Loucy (cell line): ENCODE measurements at regions not wholly inside any gene's neighbourhood (a gene's known extent, or its start where the extent isn't known, plus 50 kb on each side); places are given as distances from the start of the nearest gene placed in this dataset.

Source experiments
- H2AFZ ChIP-seq: fragments of 200-600 bp; sonication (generic); 2 replicates; pipeline ENCODE4 v1.6.0; 2016; ENCODE audit warnings: antibody characterized with exemption, mild to moderate bottlenecking, low read length, moderate library complexity
- H3F3A ChIP-seq: fragments of 200-600 bp; 2 replicates; pipeline ENCODE4 v1.6.0; 2016; ENCODE audit warnings: antibody characterized with exemption, low read depth, mild to moderate bottlenecking
- H3K27me3 ChIP-seq: fragments of 200-600 bp; sonication (generic); 2 replicates; pipeline ENCODE4 v1.6.1; 2014; ENCODE audit warnings: low read length, mild to moderate bottlenecking; ENCODE audit not compliant: insufficient read depth, poor library complexity, severe bottlenecking
- H3K36me3 ChIP-seq: fragments of 200-600 bp; sonication (generic); 2 replicates; pipeline ENCODE4 v1.6.1; 2016; ENCODE audit warnings: low read length; ENCODE audit not compliant: insufficient read depth
- H3K4me1 ChIP-seq: fragments of 200-600 bp; sonication (generic); 2 replicates; pipeline ENCODE4 v1.5.1; 2014; ENCODE audit warnings: low read length, mild to moderate bottlenecking; ENCODE audit not compliant: insufficient read depth, poor library complexity, severe bottlenecking
- H3K4me2 ChIP-seq: fragments of 200-600 bp; sonication (generic); 2 replicates; pipeline ENCODE4 v1.6.0; 2014; ENCODE audit warnings: antibody characterized with exemption, low read length, low read depth, mild to moderate bottlenecking; ENCODE audit not compliant: poor library complexity, severe bottlenecking
- H3K4me3 ChIP-seq: fragments of 200-600 bp; sonication (generic); 2 replicates; pipeline ENCODE4 v1.5.1; 2014; ENCODE audit warnings: low read length, mild to moderate bottlenecking, mixed read lengths; ENCODE audit not compliant: poor library complexity, severe bottlenecking
- H3K79me2 ChIP-seq: fragments of 200-600 bp; sonication (generic); 2 replicates; pipeline ENCODE4 v1.6.1; 2014; ENCODE audit warnings: low read length; ENCODE audit not compliant: insufficient read depth
- H3K9ac ChIP-seq: fragments of 200-600 bp; sonication (generic); 2 replicates; pipeline ENCODE4 v1.6.0; 2014; ENCODE audit warnings: mild to moderate bottlenecking, low read depth, low read length, moderate library complexity; ENCODE audit not compliant: poor library complexity, severe bottlenecking
- H3K9me2 ChIP-seq: fragments of 200-600 bp; sonication (generic); replicated peaks from 2 replicates; pipeline ENCODE4 v1.6.1; 2016; ENCODE audit warnings: low read depth, low read length, mixed read lengths
- H3K9me3 ChIP-seq: fragments of 200-600 bp; sonication (generic); 2 replicates; pipeline ENCODE4 v1.6.1; 2014; ENCODE audit warnings: mild to moderate bottlenecking, antibody characterized with exemption, low read length, low read depth; ENCODE audit not compliant: insufficient read depth
- H4K20me1 ChIP-seq: fragments of 200-600 bp; sonication (generic); 2 replicates; pipeline ENCODE4 v1.6.0; 2014; ENCODE audit warnings: antibody characterized with exemption, low read length, mild to moderate bottlenecking; ENCODE audit not compliant: insufficient read depth, poor library complexity, severe bottlenecking
- CTCF ChIP-seq: fragments of 200-600 bp; sonication (generic); conservative IDR thresholded peaks from 2 replicates; pipeline ENCODE4 v1.5.1; 2014; ENCODE audit warnings: mild to moderate bottlenecking, antibody characterized with exemption, low read length
- EZH2phosphoT487 ChIP-seq: fragments of 200-600 bp; IDR thresholded peaks from 2 replicates; pipeline ENCODE4 v1.6.1; 2018; ENCODE audit warnings: antibody characterized with exemption, mild to moderate bottlenecking, moderate library complexity, borderline replicate concordance

GRCh38 chr16:72282362-72282761 lies 110.4 kb upstream of the PMFBP1 start:
- Histone ChIP-seq H4K20me1 (no peaks in the 10 kb centered on the region), H3K9me3 (no peaks in the 10 kb centered on the region), H3K9me2 (no peaks in the 10 kb centered on the region), H3K9ac (no peak overlapping the region), H3K36me3 (no peaks in the 10 kb centered on the region), H3K79me2 (no peaks in the 10 kb centered on the region), H2AFZ (no peak overlapping the region), H3K4me3 (no peak overlapping the region), H3K27me3 (no peaks in the 10 kb centered on the region), H3K4me2 (no peak overlapping the region), H3F3A (no peaks in the 10 kb centered on the region), H3K4me1 (no peaks in the 10 kb centered on the region)
- TF ChIP-seq CTCF, result no peak
- TF ChIP-seq EZH2phosphoT487, result no peak

DNA sequence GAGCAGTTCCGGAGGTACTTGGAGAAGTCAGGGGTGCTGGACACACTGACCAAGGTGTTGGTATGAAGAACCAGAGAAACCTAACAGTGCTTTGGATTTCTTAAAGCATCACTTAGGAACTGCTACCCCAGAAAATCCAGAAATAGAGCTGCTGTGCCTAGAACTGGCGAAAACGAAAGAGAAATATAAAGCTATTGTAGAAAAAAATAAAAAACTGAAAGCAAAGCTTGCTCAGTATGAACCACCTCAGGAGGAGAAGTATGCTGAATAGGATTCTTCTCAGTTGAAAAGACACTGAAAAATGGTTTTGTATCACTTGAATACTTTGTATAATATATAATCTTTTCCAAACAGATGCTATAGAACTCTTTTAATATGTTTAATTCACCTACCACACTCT lies 106.3 kb upstream of the PMFBP1 start:
- no peaks in the 10 kb centered on the region for H3K9me3 ChIP-seq
- H3K4me3 ChIP-seq, result no peak overlapping the region
- no peaks in the 10 kb centered on the region for H3K4me1 ChIP-seq
- no peak overlapping the region for H3K9ac ChIP-seq
- no peaks in the 10 kb centered on the region for H3K27me3 ChIP-seq
- H3K36me3 ChIP-seq, result no peaks in the 10 kb centered on the region
- no peaks in the 10 kb centered on the region for H3K9me2 ChIP-seq
- no peaks in the 10 kb centered on the region for H4K20me1 ChIP-seq
- H3F3A ChIP-seq, result no peaks in the 10 kb centered on the region
- no peak overlapping the region for H2AFZ ChIP-seq
- no peaks in the 10 kb centered on the region for H3K79me2 ChIP-seq
- TF ChIP-seq CTCF (no peak), EZH2phosphoT487 (no peak)
- no peak overlapping the region for H3K4me2 ChIP-seq

DNA sequence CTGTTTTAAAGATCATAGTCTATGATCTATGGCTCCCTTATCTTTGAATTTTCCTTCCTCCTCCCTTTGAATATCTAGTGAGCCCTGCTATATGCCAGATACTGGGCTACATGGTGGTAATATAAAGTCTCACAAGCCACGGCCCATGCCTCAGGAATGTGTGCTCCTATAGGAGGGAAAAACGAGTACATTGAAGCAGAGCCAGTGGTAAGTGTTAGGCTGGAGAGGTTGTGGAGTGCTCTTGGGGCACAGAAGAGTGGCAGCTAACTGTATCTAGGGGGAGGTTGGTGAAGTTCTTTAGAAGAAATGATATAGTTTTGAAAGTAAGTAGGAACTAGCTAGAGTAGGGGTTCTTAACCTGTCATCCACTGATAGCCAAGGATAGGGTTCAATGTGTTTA lies 105.8 kb upstream of the PMFBP1 start:
- Histone ChIP-seq H3K27me3 (no peaks in the 10 kb centered on the region), H3K9ac (no peak overlapping the region), H3K36me3 (no peaks in the 10 kb centered on the region), H3K9me3 (no peaks in the 10 kb centered on the region), H3K4me3 (no peak overlapping the region), H3K4me1 (no peaks in the 10 kb centered on the region), H4K20me1 (no peaks in the 10 kb centered on the region), H3F3A (no peaks in the 10 kb centered on the region), H3K9me2 (no peaks in the 10 kb centered on the region), H3K4me2 (no peak overlapping the region), H2AFZ (no peak overlapping the region), H3K79me2 (no peaks in the 10 kb centered on the region)
- TF ChIP-seq EZH2phosphoT487 (no peak), CTCF (no peak)
